Gastroesophageal sphincter (tissue), 4 donors: ENCODE measurements at regions not wholly inside any gene's neighbourhood (a gene's known extent, or its start where the extent isn't known, plus 50 kb on each side); places are given as distances from the start of the nearest gene placed in this dataset.

Experiments used
- ATAC-seq: fragments of 150-250 bp; one replicate; pipeline ENCODE4 v1.9.1; 2016; ENCODE audit warnings: mild to moderate bottlenecking, moderate library complexity
- H3K27ac ChIP-seq, 4 donors: fragments of 200-600 bp; sonication (generic) in 3 of 4; 1 replicate in 3 of 4; 2 replicates in 1 of 4; pipeline ENCODE4 v1.5.1; 2016 to 2019
- H3K27me3 ChIP-seq: fragments of 200-600 bp; sonication (generic); one replicate; pipeline ENCODE4 v1.5.1; 2019
- H3K36me3 ChIP-seq, 2 donors: fragments of 200-600 bp; sonication (generic); one replicate each; pipeline ENCODE4 v1.5.1; 2019; ENCODE audit warnings: control low read depth in 1 of 2
- H3K4me1 ChIP-seq, 3 donors: fragments of 200-600 bp; sonication (generic); 1 replicate in 2 of 3; 2 replicates in 1 of 3; pipeline ENCODE4 v1.5.1; 2016 to 2019; ENCODE audit warnings: control low read depth in 2 of 3
- H3K4me3 ChIP-seq, 2 donors: fragments of 200-600 bp; sonication (generic); one replicate each; pipeline ENCODE4 v1.5.1; 2019; ENCODE audit warnings: mild to moderate bottlenecking in 1 of 2, moderate library complexity in 1 of 2
- H3K9me3 ChIP-seq, 3 donors: fragments of 200-600 bp; sonication (generic); one replicate each; pipeline ENCODE4 v1.5.1; 2017 to 2019; ENCODE audit warnings: control low read depth in 2 of 3
- CTCF ChIP-seq, 4 experiments: fragments of 200-600 bp in 2 of 4; fragments of 450-650 bp in 2 of 4; sonication (generic) in 1 of 4; IDR thresholded peaks; one replicate each; pipeline ENCODE4 v1.5.1; 2017 to 2019; ENCODE audit warnings: antibody characterized with exemption in 4 of 4, mild to moderate bottlenecking in 2 of 4, moderate library complexity in 2 of 4
- EP300 ChIP-seq: sonication (generic); formaldehyde crosslinking; IDR thresholded peaks from one replicate; pipeline ENCODE4 v1.6.1; 2017; ENCODE audit warnings: antibody characterized with exemption, mild to moderate bottlenecking
- POLR2A ChIP-seq, 2 donors: fragments of 450-650 bp; IDR thresholded peaks; one replicate each; pipeline ENCODE4 v1.6.1; 2017; ENCODE audit warnings: antibody characterized with exemption in 2 of 2, mild to moderate bottlenecking in 2 of 2, moderate library complexity in 1 of 2
- POLR2AphosphoS5 ChIP-seq: sonication (generic); formaldehyde crosslinking; IDR thresholded peaks from one replicate; pipeline ENCODE4 v1.6.1; 2017; ENCODE audit warnings: antibody characterized with exemption
- WGBS, 2 donors: methylation state at CpG; one replicate each; pipeline ENCODE4 v1.1.5; 2018; ENCODE audit warnings: low coverage in 1 of 2; 5-methylcytosine and 5-hydroxymethylcytosine counted together

GRCh38 chr15:61382927-61383326, 153.8 kb upstream of the RORA start:
- ATAC-seq: no peak
- WGBS, 2 donors: 81 to 89% methylated on average over 1 of the region's 1 CpG

GRCh38 chr15:61381501-61381900, 152.4 kb upstream of the RORA start:
- no peaks in the 10 kb centered on the region for H3K36me3 ChIP-seq
- no peak overlapping the region for H3K4me3 ChIP-seq
- 59 to 87% methylated on average over 3 of the region's 3 CpGs for WGBS, 2 donors
- ATAC-seq: no peak
- peaks cover 4% of the 10 kb centered on the region for H3K27me3 ChIP-seq
- no peak overlapping the region for H3K27ac ChIP-seq
- no peaks in the 10 kb centered on the region for H3K4me1 ChIP-seq
- TF ChIP-seq POLR2AphosphoS5 (no peak), CTCF (IDR thresholded peaks at IDR 0.05) (no peak), POLR2A (IDR thresholded peaks at IDR 0.05) (no peak), EP300 (no peak)
- peaks cover 0 to 3% (median 0%) of the 10 kb centered on the region in 3 donors for H3K9me3 ChIP-seq

More at GRCh38 chr15:61382927-61383326, 153.8 kb upstream of the RORA start:
- Histone ChIP-seq H3K27ac (no peak overlapping the region), H3K27me3 (peaks cover 6% of the 10 kb centered on the region), H3K4me1 (no peaks in the 10 kb centered on the region), H3K9me3 (peaks cover 0 to 3% (median 0%) of the 10 kb centered on the region in 3 donors), H3K4me3 (no peak overlapping the region), H3K36me3 (no peaks in the 10 kb centered on the region)
- TF ChIP-seq EP300: no peak
- TF ChIP-seq POLR2A (IDR thresholded peaks at IDR 0.05): no peak
- TF ChIP-seq CTCF (IDR thresholded peaks at IDR 0.05): no peak
- no peak for TF ChIP-seq POLR2AphosphoS5

- Histone ChIP-seq H3K9me3 (peaks cover 0 to 3% (median 0%) of the 10 kb centered on the region in 3 donors), H3K36me3 (no peaks in the 10 kb centered on the region), H3K4me3 (no peak overlapping the region), H3K27ac (no peak overlapping the region), H3K4me1 (no peaks in the 10 kb centered on the region), H3K27me3 (no peaks in the 10 kb centered on the region)
- 60 to 77% methylated on average over 1 to 2 of the region's 2 CpGs for WGBS, 2 donors
- TF ChIP-seq CTCF (IDR thresholded peaks at IDR 0.05) (no peak), POLR2AphosphoS5 (no peak), EP300 (no peak), POLR2A (IDR thresholded peaks at IDR 0.05) (no peak)
- no peak for ATAC-seq
Observed at GRCh38 chr15:61380270-61380669, 151.2 kb upstream of the RORA start.

- no peaks in the 10 kb centered on the region for H3K4me1 ChIP-seq
- no peak for ATAC-seq
- H3K36me3 ChIP-seq: no peaks in the 10 kb centered on the region
- no peaks in the 10 kb centered on the region for H3K27me3 ChIP-seq
- no peak overlapping the region for H3K27ac ChIP-seq
- H3K9me3 ChIP-seq: peaks cover 0 to 3% (median 0%) of the 10 kb centered on the region in 3 donors
- no peak overlapping the region for H3K4me3 ChIP-seq
- TF ChIP-seq POLR2AphosphoS5 (no peak), EP300 (no peak), POLR2A (IDR thresholded peaks at IDR 0.05) (no peak), CTCF (IDR thresholded peaks at IDR 0.05) (no peak)
- 60% methylated on average over 1 of the region's 1 CpG; no CpG with 5 or more reads in 1 of the 2 donors for WGBS, 2 donors
Observed at GRCh38 chr15:61379005-61379404, 149.9 kb upstream of the RORA start.

DNA sequence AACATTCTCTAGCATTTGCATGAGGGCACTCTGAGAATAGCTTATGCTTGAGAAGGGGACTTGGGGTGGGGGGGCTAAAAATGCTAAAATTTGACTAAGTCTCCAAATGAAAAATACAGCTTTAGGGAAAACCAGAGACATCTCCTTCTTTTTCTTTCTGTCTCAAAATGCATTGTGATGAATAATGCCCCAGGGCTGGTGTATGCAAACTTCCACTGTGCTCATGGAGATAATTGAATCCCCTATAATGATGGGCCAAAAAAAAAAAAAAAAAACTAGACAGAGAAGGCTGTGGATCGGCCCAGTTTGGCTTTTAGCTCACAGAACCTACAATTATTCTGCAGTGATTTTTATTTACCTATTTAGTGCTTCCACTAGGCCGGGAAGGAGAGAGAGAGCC, 147.9 kb upstream of the RORA start:
- WGBS, 2 donors: 70 to 76% methylated on average over 2 of the region's 2 CpGs
- no peaks in the 10 kb centered on the region for H3K9me3 ChIP-seq
- TF ChIP-seq POLR2AphosphoS5 (no peak), EP300 (no peak), POLR2A (IDR thresholded peaks at IDR 0.05) (no peak)
- H3K27me3 ChIP-seq: no peaks in the 10 kb centered on the region
- no peak overlapping the region for H3K4me3 ChIP-seq
- H3K27ac ChIP-seq: no peak overlapping the region
- H3K4me1 ChIP-seq: no peaks in the 10 kb centered on the region
- ATAC-seq: no peak
- no peaks in the 10 kb centered on the region for H3K36me3 ChIP-seq
